ENCODE measurements at regions not wholly inside any gene's neighbourhood (a gene's known extent, or its start where the extent isn't known, plus 50 kb on each side); places are given as distances from the start of the nearest gene placed in this dataset.

GRCh38 chr5:85148701-85149100 lies 764.0 kb upstream of the EDIL3 start:
- Histone ChIP-seq H2AFZ (ENCODE audit: low read length) (no peak overlapping the region), H3K4me1 (ENCODE audit: insufficient read depth, low read length) (no peaks in the 10 kb centered on the region), H3K79me2 (ENCODE audit: insufficient read depth, low read length) (no peaks in the 10 kb centered on the region), H3K27me3 (ENCODE audit: insufficient read depth, low read length) (no peaks in the 10 kb centered on the region), H3K4me3 (ENCODE audit: insufficient read depth, low read length) (no peak overlapping the region), H3K9me3 (ENCODE audit: low read depth, low read length) (no peaks in the 10 kb centered on the region), H4K20me1 (ENCODE audit: insufficient read depth, low read length) (no peaks in the 10 kb centered on the region), H3K4me2 (ENCODE audit: insufficient read depth, low read length) (no peak overlapping the region), H3K27ac (ENCODE audit: low read depth, low read length) (no peak overlapping the region), H3K36me3 (ENCODE audit: insufficient read depth, low read length) (no peaks in the 10 kb centered on the region)
- TF ChIP-seq CTCF (IDR thresholded peaks at IDR 0.05; ENCODE audit: extremely low read depth, low read depth, low read length): no peak
- no peak for DNase-seq (ENCODE audit: insufficient read length, low spot score, missing footprints)

GRCh38 chr5:85159395-85159794 lies 774.7 kb upstream of the EDIL3 start:
- no peak for TF ChIP-seq CTCF (IDR thresholded peaks at IDR 0.05; ENCODE audit: extremely low read depth, low read depth, low read length)
- no peaks in the 10 kb centered on the region for H3K4me1 ChIP-seq (ENCODE audit: insufficient read depth, low read length)
- no peak for DNase-seq (ENCODE audit: insufficient read length, low spot score, missing footprints)
- no peaks in the 10 kb centered on the region for H3K27me3 ChIP-seq (ENCODE audit: insufficient read depth, low read length)
- H3K4me2 ChIP-seq (ENCODE audit: insufficient read depth, low read length): no peak overlapping the region
- no peak overlapping the region for H3K4me3 ChIP-seq (ENCODE audit: insufficient read depth, low read length)
- H3K36me3 ChIP-seq (ENCODE audit: insufficient read depth, low read length): no peaks in the 10 kb centered on the region
- H3K9me3 ChIP-seq (ENCODE audit: low read depth, low read length): no peaks in the 10 kb centered on the region
- no peak overlapping the region for H3K27ac ChIP-seq (ENCODE audit: low read depth, low read length)
- H3K79me2 ChIP-seq (ENCODE audit: insufficient read depth, low read length): no peaks in the 10 kb centered on the region
- no peaks in the 10 kb centered on the region for H4K20me1 ChIP-seq (ENCODE audit: insufficient read depth, low read length)
- no peak overlapping the region for H2AFZ ChIP-seq (ENCODE audit: low read length)

GRCh38 chr5:85168474-85168873 lies 783.8 kb upstream of the EDIL3 start:
- Histone ChIP-seq H3K4me1 (ENCODE audit: insufficient read depth, low read length) (no peaks in the 10 kb centered on the region), H3K27ac (ENCODE audit: low read depth, low read length) (no peak overlapping the region), H3K79me2 (ENCODE audit: insufficient read depth, low read length) (no peaks in the 10 kb centered on the region), H3K4me3 (ENCODE audit: insufficient read depth, low read length) (no peak overlapping the region), H3K9me3 (ENCODE audit: low read depth, low read length) (no peaks in the 10 kb centered on the region), H2AFZ (ENCODE audit: low read length) (no peak overlapping the region), H4K20me1 (ENCODE audit: insufficient read depth, low read length) (no peaks in the 10 kb centered on the region), H3K27me3 (ENCODE audit: insufficient read depth, low read length) (no peaks in the 10 kb centered on the region), H3K36me3 (ENCODE audit: insufficient read depth, low read length) (no peaks in the 10 kb centered on the region), H3K4me2 (ENCODE audit: insufficient read depth, low read length) (no peak overlapping the region)
- TF ChIP-seq CTCF (IDR thresholded peaks at IDR 0.05; ENCODE audit: extremely low read depth, low read depth, low read length): no peak
- no peak for DNase-seq (ENCODE audit: insufficient read length, low spot score, missing footprints)

GRCh38 chr5:85170183-85170582 lies 785.5 kb upstream of the EDIL3 start:
- DNase-seq (ENCODE audit: insufficient read length, low spot score, missing footprints): no peak
- no peaks in the 10 kb centered on the region for H3K4me1 ChIP-seq (ENCODE audit: insufficient read depth, low read length)
- no peak overlapping the region for H3K4me3 ChIP-seq (ENCODE audit: insufficient read depth, low read length)
- no peaks in the 10 kb centered on the region for H3K9me3 ChIP-seq (ENCODE audit: low read depth, low read length)
- no peak overlapping the region for H2AFZ ChIP-seq (ENCODE audit: low read length)
- no peaks in the 10 kb centered on the region for H3K79me2 ChIP-seq (ENCODE audit: insufficient read depth, low read length)
- TF ChIP-seq CTCF (IDR thresholded peaks at IDR 0.05; ENCODE audit: extremely low read depth, low read depth, low read length): no peak
- H3K36me3 ChIP-seq (ENCODE audit: insufficient read depth, low read length): no peaks in the 10 kb centered on the region
- H4K20me1 ChIP-seq (ENCODE audit: insufficient read depth, low read length): no peaks in the 10 kb centered on the region
- no peak overlapping the region for H3K27ac ChIP-seq (ENCODE audit: low read depth, low read length)
- no peak overlapping the region for H3K4me2 ChIP-seq (ENCODE audit: insufficient read depth, low read length)
- H3K27me3 ChIP-seq (ENCODE audit: insufficient read depth, low read length): no peaks in the 10 kb centered on the region
